ENCODE measurements at regions not wholly inside any gene's neighbourhood (a gene's known extent, or its start where the extent isn't known, plus 50 kb on each side); places are given as distances from the start of the nearest gene placed in this dataset.
"Not testable (repeated sequence)": the region's sequence is repeated elsewhere in the genome, so short reads cannot be mapped to it uniquely, and the experiment has no call there.

DNA sequence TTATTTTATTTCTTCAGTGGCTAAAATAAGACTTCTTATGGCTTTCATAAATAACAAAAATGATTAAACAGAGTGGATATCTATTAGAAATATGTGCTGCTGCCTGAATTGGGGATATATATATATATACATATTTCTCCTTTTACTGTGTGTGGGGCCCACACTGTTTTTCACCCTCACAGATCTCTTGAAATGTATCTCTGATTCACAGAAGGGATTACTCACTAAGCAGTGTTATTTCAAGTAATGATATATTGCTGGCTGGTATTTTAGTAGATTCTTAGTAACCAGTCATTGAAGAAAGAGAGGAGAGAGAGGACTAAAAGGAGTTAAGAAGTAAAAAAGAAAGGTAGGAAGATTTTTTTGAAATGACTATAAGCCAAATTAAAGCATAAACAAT lies 308.6 kb upstream of the NRP1 start:
- no peak for DNase-seq

DNA sequence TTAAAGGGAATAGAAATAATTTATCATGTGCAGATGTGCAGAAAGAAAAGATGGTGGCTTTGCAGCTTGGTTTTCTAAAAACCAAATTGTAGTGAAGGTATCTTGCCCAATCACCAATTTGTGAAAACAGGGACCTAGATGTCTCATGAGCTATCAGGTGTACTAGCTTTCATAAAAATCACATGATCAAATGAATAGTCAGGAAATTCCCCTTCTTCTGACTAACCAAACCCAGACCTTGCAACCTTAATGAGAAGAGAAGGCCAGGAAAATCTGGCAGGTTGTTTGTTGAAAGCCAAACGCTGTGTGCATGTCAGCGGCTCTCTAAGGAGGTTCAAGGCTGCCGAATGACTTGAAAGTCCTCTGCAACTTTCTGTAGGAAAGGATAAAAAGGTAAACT lies 304.4 kb upstream of the NRP1 start:
- no peak for DNase-seq

DNA sequence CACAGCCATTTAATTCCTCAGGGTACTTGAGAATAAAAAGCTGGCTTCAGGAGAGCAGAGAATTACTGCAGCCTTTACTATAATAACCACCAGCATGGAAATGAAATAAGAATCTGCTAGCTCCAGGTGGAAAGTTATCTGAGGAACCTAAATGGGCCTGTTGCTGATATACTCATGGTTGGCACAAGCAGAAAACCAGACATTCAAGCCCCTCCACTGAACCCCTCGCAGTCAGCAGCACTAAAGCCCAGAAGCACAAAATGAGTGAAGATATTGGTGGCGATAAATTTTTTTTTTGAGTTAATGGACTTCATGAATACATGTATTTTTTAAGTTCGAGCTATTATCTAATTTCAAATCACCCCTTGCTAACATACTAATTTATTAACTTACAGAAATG lies 303.9 kb upstream of the NRP1 start:
- DNase-seq, result no peak

GRCh38 chr10:33635967-33636515 lies 301.6 kb upstream of the NRP1 start:
- no peak for DNase-seq

GRCh38 chr10:33632432-33632831 lies 298.0 kb upstream of the NRP1 start:
- DNase-seq, result no peak

DNA sequence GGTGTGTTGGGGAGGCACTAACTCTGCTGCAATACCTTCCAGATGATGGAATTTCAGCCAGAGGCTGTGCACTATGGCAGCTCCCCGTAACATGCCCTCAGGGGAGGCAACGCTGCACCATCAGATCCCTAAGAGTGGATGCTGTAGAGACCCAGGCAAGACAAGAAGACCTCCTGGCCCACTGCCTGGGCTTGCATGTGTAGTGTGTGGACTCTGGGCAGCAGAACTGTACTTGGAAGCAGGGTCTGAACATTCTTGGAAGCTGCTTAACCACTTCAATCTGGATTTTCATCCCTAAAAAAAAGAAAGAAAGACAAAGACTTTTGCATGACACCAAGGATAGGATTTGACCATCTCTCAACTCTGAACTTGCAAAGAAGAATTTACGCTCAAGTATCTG lies 297.5 kb upstream of the NRP1 start:
- DNase-seq, result no peak

GRCh38 chr10:33630761-33631160 lies 296.3 kb upstream of the NRP1 start:
- no peak for DNase-seq

DNA sequence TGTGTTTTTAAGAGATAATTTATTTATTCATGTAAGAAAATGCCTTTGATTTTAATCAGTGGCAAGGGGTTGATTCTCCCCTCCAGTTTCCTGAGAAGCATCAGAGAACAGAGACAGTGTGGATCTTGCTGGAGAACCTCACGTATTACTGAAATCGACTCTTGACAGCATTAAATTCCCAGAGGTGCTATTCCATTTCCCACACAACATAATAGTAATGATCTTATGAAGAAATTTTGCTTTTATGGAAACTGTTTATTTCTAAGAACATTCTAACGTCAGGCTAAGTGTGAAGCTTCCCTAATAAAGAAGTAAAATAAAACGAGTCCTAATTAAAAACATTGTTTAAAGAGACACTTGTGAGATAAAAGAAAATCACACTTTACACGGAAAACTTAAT lies 293.1 kb upstream of the NRP1 start:
- no peak for DNase-seq

DNA sequence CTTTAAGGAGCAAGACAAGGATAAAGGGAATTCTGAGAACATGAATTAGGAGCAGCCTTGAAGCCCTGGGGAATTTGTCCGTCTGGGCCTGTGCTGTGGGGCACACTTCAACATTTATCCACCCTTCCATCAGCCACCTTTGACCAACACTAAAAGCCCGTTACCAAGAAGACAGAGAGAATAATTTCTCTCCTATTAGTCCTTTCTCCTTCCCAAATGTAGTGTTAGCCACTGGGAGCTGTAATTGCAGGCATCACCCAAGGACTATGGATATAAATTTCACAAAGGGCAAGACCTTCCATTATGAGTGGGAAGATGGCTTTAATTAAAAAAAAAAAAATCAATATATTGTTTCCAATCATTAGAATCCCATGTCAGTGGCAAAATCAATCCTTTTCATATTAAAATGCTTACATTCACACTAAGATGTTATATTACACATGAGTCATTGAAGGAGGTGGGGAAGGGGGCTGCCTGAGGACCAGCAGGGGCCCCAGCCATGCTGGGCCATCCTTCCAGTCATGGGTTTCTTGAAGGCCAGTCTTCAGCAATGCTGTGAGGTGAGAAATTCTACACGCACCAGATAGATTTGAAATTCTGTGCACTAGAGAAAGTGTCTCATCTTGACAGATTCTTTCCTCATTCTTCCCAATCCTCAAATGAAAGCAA lies 292.5 kb upstream of the NRP1 start:
- DNase-seq, result no peak

DNA sequence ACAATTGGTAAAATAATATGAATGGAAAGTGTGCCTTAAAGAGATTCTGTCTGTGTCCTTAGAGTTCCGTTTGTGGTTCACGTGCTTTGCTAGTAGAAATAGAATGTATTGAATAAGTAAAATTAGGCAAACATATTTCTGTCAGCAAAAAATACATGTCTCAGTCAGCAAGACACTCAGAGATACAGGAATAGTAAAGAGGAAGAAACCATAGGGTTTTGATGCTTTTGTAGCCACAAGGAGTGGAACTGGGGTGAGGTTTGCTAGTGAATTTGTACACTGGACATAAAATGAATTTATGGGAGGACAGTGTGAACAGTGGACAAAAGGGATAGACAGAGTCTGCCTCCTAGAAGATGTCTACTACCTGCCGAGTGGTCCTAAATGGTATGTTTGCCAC lies 289.2 kb upstream of the NRP1 start:
- no peak for DNase-seq

DNA sequence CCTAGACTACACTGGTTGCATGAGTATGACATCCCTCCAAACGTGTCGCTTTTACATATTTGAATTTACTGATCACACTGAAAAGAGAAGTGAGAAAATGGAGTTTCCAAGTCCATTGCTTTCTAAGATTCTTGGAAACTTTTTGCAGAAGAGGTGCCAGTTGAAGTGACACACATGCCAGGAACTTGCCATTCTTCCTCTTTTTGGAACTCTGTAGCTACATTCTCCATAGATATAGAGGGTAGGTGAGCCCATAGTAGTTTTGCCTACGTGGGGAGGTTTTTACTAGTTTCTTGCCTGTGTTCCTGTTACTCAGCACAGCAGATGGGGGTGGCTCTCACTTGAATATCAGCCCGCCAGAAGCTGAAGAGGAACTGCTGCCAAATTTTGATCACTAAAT lies 286.6 kb upstream of the NRP1 start:
- DNase-seq, result peak; percentile 18 to 49

GRCh38 chr10:33618196-33618595 lies 283.7 kb upstream of the NRP1 start:
- DNase-seq, result no peak

GRCh38 chr10:33617381-33618080 lies 283.1 kb upstream of the NRP1 start:
- no peak for DNase-seq

GRCh38 chr10:33616956-33617355 lies 282.5 kb upstream of the NRP1 start:
- DNase-seq, result no peak

- DNase-seq, result peak in 1 of 2 donors; percentile 19
Measured at GRCh38 chr10:33612551-33612950, 278.1 kb upstream of the NRP1 start.

GRCh38 chr10:33612116-33612515 lies 277.6 kb upstream of the NRP1 start:
- DNase-seq, result no peak

DNA sequence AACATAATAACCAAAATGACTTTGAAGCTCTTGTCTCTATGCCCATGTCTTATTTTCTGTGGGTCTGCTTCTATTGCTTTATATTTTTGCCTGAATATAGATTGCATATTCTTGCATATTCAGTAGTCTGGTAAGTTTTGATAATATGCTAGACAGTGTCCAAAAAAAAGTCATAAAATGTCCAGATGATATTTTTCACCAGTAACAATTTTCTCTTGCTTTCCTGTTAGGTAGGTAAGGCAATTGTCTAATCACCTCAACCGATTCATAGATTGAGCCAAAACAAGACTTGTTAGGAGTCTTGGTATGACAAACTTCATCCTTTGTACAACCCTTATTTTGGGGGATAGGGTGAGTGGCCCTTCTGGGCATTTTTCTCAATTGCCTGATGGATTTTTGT lies 277.0 kb upstream of the NRP1 start:
- no peak for DNase-seq

- no peak for DNase-seq
Measured at GRCh38 chr10:33609546-33609945, 275.1 kb upstream of the NRP1 start.

DNA sequence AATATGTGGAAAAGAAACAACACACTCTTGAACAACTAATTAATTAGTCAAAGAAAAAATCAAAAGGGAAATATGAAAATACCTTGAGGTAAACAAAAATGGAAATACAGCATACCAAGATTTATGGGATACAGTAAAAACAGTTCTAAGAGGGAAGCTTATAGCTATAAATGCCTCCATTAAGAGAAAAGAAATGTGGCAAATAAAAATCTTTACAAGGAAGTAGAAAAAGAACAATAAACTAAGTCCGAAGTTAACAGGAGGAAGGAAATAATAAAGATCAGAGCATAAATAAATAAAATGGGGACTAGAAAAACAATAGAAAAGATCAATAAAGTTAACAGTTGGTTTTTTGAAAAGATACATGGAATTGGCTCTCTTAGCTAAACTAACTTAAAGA lies 267.8 kb upstream of the NRP1 start:
- DNase-seq, result no peak

DNA sequence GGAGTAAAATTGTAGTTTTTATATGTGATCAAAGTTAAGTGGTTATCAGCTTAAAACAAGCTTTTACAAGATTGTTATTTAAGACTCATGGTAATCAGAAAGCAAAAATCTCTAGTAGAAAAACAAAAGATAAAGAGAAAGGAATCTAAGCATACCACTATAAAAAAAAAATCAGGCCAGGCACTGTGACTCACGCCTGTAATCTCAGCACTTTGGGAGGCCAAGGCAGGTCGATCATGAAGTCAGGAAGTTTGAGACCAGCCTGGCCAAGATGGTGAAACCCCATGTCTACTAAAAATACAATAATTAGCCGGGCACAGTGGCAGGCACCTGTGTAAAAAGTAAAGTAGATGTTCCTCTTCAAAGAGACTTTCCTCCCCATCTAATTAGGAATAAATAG lies 265.9 kb upstream of the NRP1 start:
- no peak for DNase-seq

DNA sequence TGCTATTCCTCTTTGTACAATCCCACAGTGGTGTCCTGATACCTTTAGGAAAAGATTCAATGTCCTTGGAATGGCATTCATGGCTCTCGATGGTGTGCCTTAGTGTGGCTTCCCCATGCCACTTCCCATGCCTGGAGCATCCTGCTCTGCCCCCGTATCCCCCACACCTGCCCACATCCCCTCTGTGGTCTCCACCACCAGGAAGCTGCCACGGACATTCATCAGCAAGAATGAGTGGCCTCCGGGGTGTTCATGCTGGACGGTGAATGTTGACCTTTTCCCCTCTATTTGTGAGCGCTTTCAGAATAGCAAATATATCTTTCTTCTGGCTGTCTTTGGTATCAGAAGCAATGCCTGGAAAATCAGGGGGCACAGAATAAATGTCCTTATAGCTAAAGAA lies 262.0 kb upstream of the NRP1 start:
- no peak for DNase-seq

- no peak for DNase-seq
Measured at GRCh38 chr10:33594475-33594874, 260.0 kb upstream of the NRP1 start.

DNA sequence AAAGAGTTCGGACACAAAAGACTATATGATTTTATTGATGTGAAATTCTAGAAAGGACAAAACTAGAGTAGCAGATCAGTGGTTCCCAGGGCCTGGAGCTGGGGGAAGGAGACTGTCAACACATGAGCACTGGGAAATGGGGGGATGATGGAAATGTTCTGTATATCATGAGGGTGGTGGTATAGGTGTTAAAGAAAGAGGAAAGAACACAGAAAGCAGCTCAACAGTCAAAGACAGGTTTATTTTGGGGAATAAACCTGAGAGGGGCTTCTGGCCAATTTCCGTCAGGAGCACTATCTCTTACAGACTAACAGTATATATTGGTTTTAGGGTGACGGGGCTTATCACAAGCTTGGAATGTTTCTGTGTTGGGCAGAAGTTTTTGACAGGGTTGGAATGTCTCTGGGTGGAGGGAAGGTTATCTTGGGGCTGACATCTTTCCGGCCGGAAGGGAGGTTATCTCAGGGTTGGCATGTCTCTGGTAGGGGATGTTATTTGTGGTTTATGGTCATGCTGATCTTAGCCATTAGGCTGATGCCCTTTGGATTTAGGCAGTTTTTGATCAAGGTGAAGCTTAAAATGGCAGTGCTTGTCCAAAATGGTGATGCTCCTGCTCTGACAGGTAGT lies 254.6 kb upstream of the NRP1 start:
- no peak for DNase-seq

GRCh38 chr10:33584596-33584995 lies 250.1 kb upstream of the NRP1 start:
- not testable (repeated sequence) for DNase-seq
